Mesenchymal stem cell (in vitro differentiated cells and primary cell): ENCODE measurements at regions not wholly inside any gene's neighbourhood (a gene's known extent, or its start where the extent isn't known, plus 50 kb on each side); places are given as distances from the start of the nearest gene placed in this dataset.
A peak's percentile ranks its signal among the peaks of the same experiment; 100 is the strongest.

Source experiments
- DNase-seq: peaks from one replicate; pipeline ENCODE4 v3.0.0-alpha.2; 2013
- H2AFZ ChIP-seq: one replicate; pipeline ENCODE4 v1.6.1; 2013; ENCODE audit warnings: low read depth, mild to moderate bottlenecking, control low read depth, inconsistent platforms, low read length, moderate library complexity
- H2AK5ac ChIP-seq: 2 replicates; pipeline ENCODE4 v1.6.1; 2013; ENCODE audit warnings: low read length, moderate library complexity, mild to moderate bottlenecking, inconsistent platforms; ENCODE audit not compliant: severe bottlenecking
- H2BK120ac ChIP-seq: one replicate; pipeline ENCODE4 v1.6.1; 2013; ENCODE audit warnings: low read depth, mild to moderate bottlenecking, inconsistent platforms, low read length, moderate library complexity
- H2BK12ac ChIP-seq, 2 experiments: one replicate each; pipeline ENCODE4 v1.6.1; 2013; ENCODE audit warnings: inconsistent platforms in 2 of 2, low read length in 2 of 2, mild to moderate bottlenecking in 2 of 2, moderate library complexity in 2 of 2, control low read depth in 1 of 2
- H2BK15ac ChIP-seq: one replicate; pipeline ENCODE4 v1.6.1; 2013; ENCODE audit warnings: mild to moderate bottlenecking, low read depth, inconsistent platforms; ENCODE audit not compliant: poor library complexity, severe bottlenecking
- H2BK5ac ChIP-seq: 2 replicates; pipeline ENCODE4 v1.6.1; 2013; ENCODE audit warnings: low read depth, mild to moderate bottlenecking, low read length, control low read depth, inconsistent platforms; ENCODE audit not compliant: poor library complexity, severe bottlenecking
- H3K14ac ChIP-seq, 2 experiments: one replicate each; pipeline ENCODE4 v1.6.1; 2013; ENCODE audit warnings: inconsistent platforms in 2 of 2, low read length in 2 of 2, control low read depth in 1 of 2, mild to moderate bottlenecking in 1 of 2, moderate library complexity in 1 of 2
- H3K18ac ChIP-seq, 2 experiments: one replicate each; pipeline ENCODE4 v1.6.1; 2013; ENCODE audit warnings: inconsistent platforms in 2 of 2, low read length in 2 of 2, control low read depth in 1 of 2, low read depth in 1 of 2, mild to moderate bottlenecking in 1 of 2
- H3K23ac ChIP-seq, 2 experiments: one replicate each; pipeline ENCODE4 v1.6.1; 2013; ENCODE audit warnings: inconsistent platforms in 2 of 2, low read length in 2 of 2, mild to moderate bottlenecking in 2 of 2, moderate library complexity in 2 of 2, control low read depth in 1 of 2
- H3K27ac ChIP-seq: 2 replicates; pipeline ENCODE4 v1.5.1; 2013; ENCODE audit warnings: mild to moderate bottlenecking, moderate library complexity, low read length, control low read depth, inconsistent platforms; ENCODE audit not compliant: poor library complexity, severe bottlenecking
- H3K27me3 ChIP-seq, 2 experiments: 2 replicates each; pipeline versions ENCODE4 v1.6.1 to v1.7.0; 2013; ENCODE audit warnings: low read length in 2 of 2, mild to moderate bottlenecking in 2 of 2, moderate library complexity in 2 of 2, control low read depth in 1 of 2, inconsistent platforms in 1 of 2; ENCODE audit not compliant: control insufficient read depth in 1 of 2, insufficient read depth in 1 of 2
- H3K36me3 ChIP-seq, 2 experiments: 2 replicates each; pipeline versions ENCODE4 v1.6.1 to v1.7.0; 2013; ENCODE audit warnings: low read length in 2 of 2, control low read depth in 1 of 2, inconsistent platforms in 1 of 2, low read depth in 1 of 2, mild to moderate bottlenecking in 1 of 2; ENCODE audit not compliant: insufficient read depth in 2 of 2, control insufficient read depth in 1 of 2
- H3K4ac ChIP-seq, 2 experiments: one replicate each; pipeline ENCODE4 v1.6.1; 2013; ENCODE audit warnings: inconsistent platforms in 2 of 2, low read length in 2 of 2, mild to moderate bottlenecking in 2 of 2, moderate library complexity in 2 of 2, control low read depth in 1 of 2, low read depth in 1 of 2
- H3K4me1 ChIP-seq: 2 replicates; pipeline ENCODE4 v1.6.1; 2013; ENCODE audit warnings: low read depth, low read length, control low read depth; ENCODE audit not compliant: control insufficient read depth, insufficient read depth
- H3K4me2 ChIP-seq: 2 replicates; pipeline ENCODE4 v1.6.1; 2013; ENCODE audit warnings: low read length, mild to moderate bottlenecking, inconsistent platforms; ENCODE audit not compliant: poor library complexity, severe bottlenecking
- H3K4me3 ChIP-seq, 2 experiments: 2 replicates each; pipeline versions ENCODE4 v1.5.1 to v1.7.0; 2013; ENCODE audit warnings: low read length in 2 of 2, mild to moderate bottlenecking in 2 of 2, control low read depth in 1 of 2, low read depth in 1 of 2; ENCODE audit not compliant: insufficient read depth in 1 of 2
- H3K79me1 ChIP-seq: replicated peaks from 2 replicates; pipeline ENCODE4 v1.6.1; 2013; ENCODE audit warnings: mild to moderate bottlenecking, control low read depth, low read length, inconsistent platforms; ENCODE audit not compliant: poor library complexity, severe bottlenecking
- H3K9ac ChIP-seq: 2 replicates; pipeline ENCODE4 v1.7.0; 2013; ENCODE audit warnings: mild to moderate bottlenecking, low read length, moderate library complexity
- H3K9me3 ChIP-seq: 2 replicates; pipeline ENCODE4 v1.7.0; 2013; ENCODE audit warnings: mild to moderate bottlenecking, low read length; ENCODE audit not compliant: control insufficient read depth
- H4K8ac ChIP-seq: one replicate; pipeline ENCODE4 v1.6.1; 2013; ENCODE audit warnings: inconsistent platforms, mild to moderate bottlenecking, low read length, moderate library complexity
- H4K91ac ChIP-seq: one replicate; pipeline ENCODE4 v1.6.1; 2013; ENCODE audit warnings: mild to moderate bottlenecking, low read length, inconsistent platforms
- whole genome bisulfite sequencing: methylation state at CpG from one replicate; pipeline ENCODE4 v1.1.7; 2013; ENCODE audit warnings: mixed read lengths; 5-methylcytosine and 5-hydroxymethylcytosine counted together

DNA sequence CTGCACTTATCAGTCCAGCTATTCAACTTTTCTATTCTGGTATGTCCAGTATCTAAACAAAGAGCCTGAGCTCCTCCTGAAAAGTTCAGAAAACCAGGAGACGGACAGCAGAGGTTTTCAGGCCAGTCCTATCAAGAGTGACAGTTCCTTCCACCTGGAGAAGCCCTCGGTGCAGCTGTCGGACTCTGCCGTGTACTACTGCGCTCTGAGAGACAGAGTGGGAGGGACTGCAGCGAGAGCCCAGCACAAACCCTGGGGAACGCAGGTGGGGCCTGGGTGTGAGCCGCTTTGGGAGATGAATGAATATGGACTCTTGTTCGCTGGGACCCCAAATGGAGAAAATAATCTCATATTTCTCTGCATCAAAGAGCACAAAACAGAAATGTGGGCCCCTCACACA lies 329.8 kb upstream of the OR4E1 start:
- Histone ChIP-seq H2BK120ac (no peak overlapping the region), H3K9me3 (no peaks in the 10 kb centered on the region), H2AK5ac (no peak overlapping the region), H4K91ac (no peak overlapping the region), H3K36me3 (no peaks in the 10 kb centered on the region), H3K9ac (no peak overlapping the region), H2AFZ (no peak overlapping the region), H4K8ac (no peak overlapping the region), H3K4ac (no peak overlapping the region), H2BK5ac (no peak overlapping the region), H3K27me3 (no peaks in the 10 kb centered on the region), H2BK12ac (no peak overlapping the region), H3K4me3 (no peak overlapping the region), H3K14ac (no peak overlapping the region), H3K4me2 (no peak overlapping the region), H2BK15ac (no peak overlapping the region), H3K23ac (no peak overlapping the region), H3K79me1 (no peaks in the 10 kb centered on the region), H3K27ac (no peak overlapping the region), H3K4me1 (no peaks in the 10 kb centered on the region), H3K18ac (no peak overlapping the region)
- WGBS = 80% methylated on average over 9 of the region's 9 CpGs
- no peak for DNase-seq

DNA sequence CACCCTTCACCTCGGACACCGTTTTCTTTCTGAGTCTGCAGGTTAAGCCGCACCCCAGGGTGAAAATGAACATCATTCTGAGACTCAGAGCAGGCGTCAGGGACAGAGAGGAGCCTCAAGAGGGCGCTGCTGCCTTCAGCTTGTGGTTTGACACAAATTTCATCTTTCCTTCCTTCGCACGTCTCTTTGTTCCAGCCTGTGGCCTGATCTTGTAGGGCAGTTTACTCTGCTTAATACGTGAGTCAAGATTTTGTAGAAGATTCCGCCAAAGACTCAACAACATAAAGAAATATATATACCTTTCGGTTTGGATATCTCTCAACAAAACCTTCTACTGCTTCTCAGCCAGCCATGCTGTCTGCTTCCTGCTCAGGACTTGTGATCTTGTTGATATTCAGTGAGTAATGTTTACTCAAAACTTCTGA lies 329.3 kb upstream of the OR4E1 start:
- Histone ChIP-seq H2BK5ac (no peak overlapping the region), H2AK5ac (no peak overlapping the region), H3K9me3 (no peaks in the 10 kb centered on the region), H3K79me1 (no peaks in the 10 kb centered on the region), H3K23ac (no peak overlapping the region), H2BK12ac (no peak overlapping the region), H3K18ac (no peak overlapping the region), H3K27me3 (no peaks in the 10 kb centered on the region), H2AFZ (no peak overlapping the region), H3K4me1 (no peaks in the 10 kb centered on the region), H3K4ac (no peak overlapping the region), H4K8ac (no peak overlapping the region), H3K4me3 (no peak overlapping the region), H3K36me3 (no peaks in the 10 kb centered on the region), H3K27ac (no peak overlapping the region), H2BK15ac (no peak overlapping the region), H4K91ac (no peak overlapping the region), H3K4me2 (no peak overlapping the region), H2BK120ac (no peak overlapping the region), H3K14ac (no peak overlapping the region), H3K9ac (no peak overlapping the region)
- WGBS = 18% methylated on average over 9 of the region's 10 CpGs
- no peak for DNase-seq

DNA sequence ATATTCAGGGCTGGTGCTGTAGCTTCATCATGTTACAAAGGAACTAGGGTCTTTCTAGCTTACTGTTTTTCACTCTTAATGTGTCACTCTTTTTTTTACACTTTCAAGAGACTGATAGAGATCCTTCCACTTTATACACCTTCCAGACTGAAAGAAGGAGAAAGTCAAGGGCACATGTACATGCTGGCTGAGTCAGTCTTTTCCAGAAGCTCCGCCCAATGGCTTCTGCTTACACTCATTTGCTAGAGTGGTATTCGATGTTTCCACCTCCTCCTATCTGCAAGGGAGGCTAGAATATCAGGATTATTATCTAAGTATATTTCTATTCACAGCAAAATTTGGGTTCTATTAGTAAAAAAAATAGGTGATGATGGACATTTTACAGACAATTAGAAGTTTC lies 325.8 kb upstream of the OR4E1 start:
- Histone ChIP-seq H3K14ac (no peak overlapping the region), H3K9me3 (no peaks in the 10 kb centered on the region), H3K18ac (no peak overlapping the region), H3K4me3 (no peak overlapping the region), H3K23ac (no peak overlapping the region), H2AFZ (no peak overlapping the region), H4K8ac (no peak overlapping the region), H2AK5ac (no peak overlapping the region), H2BK120ac (no peak overlapping the region), H2BK15ac (no peak overlapping the region), H3K27ac (no peak overlapping the region), H3K27me3 (no peaks in the 10 kb centered on the region), H3K9ac (no peak overlapping the region), H3K4ac (no peak overlapping the region), H3K4me1 (no peaks in the 10 kb centered on the region), H2BK12ac (no peak overlapping the region), H4K91ac (no peak overlapping the region), H3K36me3 (no peaks in the 10 kb centered on the region), H2BK5ac (no peak overlapping the region), H3K4me2 (no peak overlapping the region), H3K79me1 (no peaks in the 10 kb centered on the region)
- WGBS = no CpG with 5 or more reads among the region's 2 CpGs
- DNase-seq = no peak

DNA sequence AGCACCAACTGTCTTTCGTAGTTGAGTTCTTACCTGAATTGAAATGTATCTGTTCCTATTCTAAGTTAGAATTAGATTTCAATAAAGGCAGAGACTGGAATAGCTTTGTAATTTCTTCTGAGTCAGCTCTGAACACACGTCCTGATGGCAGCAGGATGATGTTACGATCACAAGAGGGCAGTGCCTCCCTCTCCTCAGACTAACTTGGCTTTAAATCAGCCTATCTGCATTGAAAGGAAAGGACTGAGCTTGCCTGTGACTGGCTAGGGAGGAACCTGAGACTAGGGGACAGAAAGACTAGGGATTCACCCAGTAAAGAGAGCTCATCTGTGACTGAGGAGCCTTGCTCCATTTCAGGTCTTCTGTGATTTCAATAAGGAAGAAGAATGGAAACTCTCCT lies 323.7 kb upstream of the OR4E1 start:
- Histone ChIP-seq H3K79me1 (no peaks in the 10 kb centered on the region), H3K23ac (no peak overlapping the region), H4K8ac (no peak overlapping the region), H2AFZ (no peak overlapping the region), H3K4ac (no peak overlapping the region), H3K27me3 (no peaks in the 10 kb centered on the region), H3K18ac (no peak overlapping the region), H3K4me2 (no peak overlapping the region), H4K91ac (no peak overlapping the region), H3K27ac (no peak overlapping the region), H3K4me1 (no peaks in the 10 kb centered on the region), H3K4me3 (no peak overlapping the region), H3K9ac (no peak overlapping the region), H2BK15ac (no peak overlapping the region), H3K36me3 (no peaks in the 10 kb centered on the region), H2BK12ac (no peak overlapping the region), H3K9me3 (no peaks in the 10 kb centered on the region), H2BK5ac (no peak overlapping the region), H3K14ac (no peak overlapping the region), H2BK120ac (no peak overlapping the region), H2AK5ac (no peak overlapping the region)
- 6% methylated on average over 3 of the region's 3 CpGs for WGBS
- DNase-seq = peak; percentile 2
